ENCODE measurements at regions not wholly inside any gene's neighbourhood (a gene's known extent, or its start where the extent isn't known, plus 50 kb on each side); places are given as distances from the start of the nearest gene placed in this dataset.

DNA sequence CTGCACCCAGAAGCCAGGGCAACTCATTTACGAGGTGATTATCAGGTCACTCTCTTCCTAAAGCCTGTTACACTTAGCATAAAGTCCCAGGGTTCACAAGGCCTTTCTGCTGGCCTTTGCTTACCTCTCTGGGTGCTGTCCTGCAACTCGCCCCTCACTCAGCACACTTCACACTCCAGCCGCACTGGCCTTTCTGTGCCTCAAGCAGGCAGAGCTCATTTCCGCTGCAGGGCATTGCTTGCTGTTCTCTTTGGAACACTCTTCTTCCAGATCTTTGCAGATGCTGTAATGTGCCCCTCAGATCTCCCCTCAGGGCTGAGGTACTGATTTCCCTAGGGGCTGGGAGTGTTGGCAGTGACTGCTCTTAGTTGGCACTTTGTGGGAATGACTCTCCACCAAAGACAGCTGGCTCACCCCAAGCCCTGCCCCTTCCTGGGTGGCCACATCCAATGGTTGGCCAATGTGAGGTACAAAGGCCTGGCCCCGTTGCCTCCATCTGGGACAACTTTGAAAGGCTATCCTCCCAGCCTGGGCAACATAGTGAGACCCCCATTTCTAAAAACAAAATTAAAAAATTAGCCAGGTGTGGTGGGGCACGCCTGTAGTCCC, 50.8 kb upstream of the SSBP3 start:
- no peak overlapping the region for H3K27ac ChIP-seq
- no peak overlapping the region for H3K4me3 ChIP-seq

DNA sequence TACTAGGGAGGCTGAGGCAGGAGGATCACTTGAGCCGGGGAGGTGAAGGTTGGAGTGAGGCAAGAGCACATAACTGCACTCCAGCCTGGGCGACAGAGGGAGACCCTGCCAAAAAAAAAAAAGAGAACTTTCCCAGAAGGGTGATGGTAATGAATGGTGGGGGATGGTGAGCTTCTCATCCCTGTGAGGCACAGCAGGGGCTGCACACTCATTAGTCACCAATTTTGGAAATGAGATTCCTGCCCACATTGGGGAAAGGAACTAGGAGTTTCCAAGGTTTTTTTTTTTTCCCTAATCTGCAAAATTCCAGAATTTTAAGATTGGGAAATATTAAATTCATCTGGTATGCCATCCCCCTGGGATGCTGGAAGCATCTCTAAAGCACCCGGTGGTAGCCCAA, 50.2 kb upstream of the SSBP3 start:
- H3K4me3 ChIP-seq, result no peak overlapping the region
- no peak overlapping the region for H3K27ac ChIP-seq

All from skin epidermis (tissue), 12 donors.